NCI-H446 (cell line): ENCODE measurements at regions not wholly inside any gene's neighbourhood (a gene's known extent, or its start where the extent isn't known, plus 50 kb on each side); places are given as distances from the start of the nearest gene placed in this dataset.
A peak's percentile ranks its signal among the peaks of the same experiment; 100 is the strongest.
"Not testable (repeated sequence)": the region's sequence is repeated elsewhere in the genome, so short reads cannot be mapped to it uniquely, and the experiment has no call there.

Experiments
- DNase-seq, 2 experiments: peaks; one replicate each; lab custom pipeline; 2025; lab: John Stamatoyannopoulos, UW

GRCh38 chr13:69094485-69094884 lies 1013.1 kb upstream of the ATXN8OS start:
- no peak for DNase-seq

GRCh38 chr13:69092615-69093322 lies 1014.9 kb upstream of the ATXN8OS start:
- no peak for DNase-seq

- DNase-seq: no peak
Measured at GRCh38 chr13:69077267-69077666, 1030.4 kb upstream of the ATXN8OS start.

GRCh38 chr13:69069554-69070133 lies 1038.0 kb upstream of the ATXN8OS start:
- DNase-seq: no peak

GRCh38 chr13:69050696-69051095 lies 1056.9 kb upstream of the ATXN8OS start:
- no peak for DNase-seq

GRCh38 chr13:69044629-69045028 lies 1063.0 kb upstream of the ATXN8OS start:
- no peak for DNase-seq

- no peak for DNase-seq
Measured at GRCh38 chr13:69040898-69041297, 1066.7 kb upstream of the ATXN8OS start.

- no peak for DNase-seq
Measured at GRCh38 chr13:69035771-69036170, 1071.9 kb upstream of the ATXN8OS start.

- no peak for DNase-seq
Measured at GRCh38 chr13:69028936-69029335, 1078.7 kb upstream of the ATXN8OS start.

- DNase-seq: no peak
Measured at GRCh38 chr13:69020120-69020519, 1087.5 kb upstream of the ATXN8OS start.

- not testable (repeated sequence) for DNase-seq
Measured at GRCh38 chr13:69018173-69018572, 1089.5 kb upstream of the ATXN8OS start.

- no peak for DNase-seq
Measured at GRCh38 chr13:69010789-69011188, 1096.8 kb upstream of the ATXN8OS start.

- no peak for DNase-seq
Measured at GRCh38 chr13:69008499-69008898, 1099.1 kb upstream of the ATXN8OS start.

- peak in 1 of 2 experiments; percentile 61 for DNase-seq
Measured at GRCh38 chr13:68998056-68998455, 1109.6 kb upstream of the ATXN8OS start.

GRCh38 chr13:68996668-68997025 lies 1111.0 kb upstream of the ATXN8OS start:
- DNase-seq: no peak

- DNase-seq: no peak
Measured at GRCh38 chr13:68995972-68996667, 1111.5 kb upstream of the ATXN8OS start.

GRCh38 chr13:68993154-68993553 lies 1114.5 kb upstream of the ATXN8OS start:
- DNase-seq: no peak

GRCh38 chr13:68988176-68988575 lies 1119.5 kb upstream of the ATXN8OS start:
- no peak for DNase-seq

- DNase-seq: no peak
Measured at GRCh38 chr13:68987585-68987984, 1120.0 kb upstream of the ATXN8OS start.

GRCh38 chr13:68984688-68985319 lies 1122.8 kb upstream of the ATXN8OS start:
- no peak for DNase-seq

GRCh38 chr13:68982961-68983619 lies 1124.5 kb upstream of the ATXN8OS start:
- DNase-seq: no peak

- no peak for DNase-seq
Measured at GRCh38 chr13:68976287-68976686, 1131.3 kb upstream of the ATXN8OS start.
